Uterus (tissue), 2 donors: ENCODE measurements at regions not wholly inside any gene's neighbourhood (a gene's known extent, or its start where the extent isn't known, plus 50 kb on each side); places are given as distances from the start of the nearest gene placed in this dataset.

Experiments used
- POLR2A ChIP-seq, 2 donors: fragments of 450-650 bp; IDR thresholded peaks; one replicate each; pipeline ENCODE4 v1.6.1; 2016; ENCODE audit warnings: antibody characterized with exemption in 2 of 2, mild to moderate bottlenecking in 1 of 2, moderate library complexity in 1 of 2
- TF ChIP-seq, protein P1 (sequence below), 4 experiments: fragments of 200-600 bp in 2 of 4; fragments of 450-650 bp in 2 of 4; sonication (generic) in 2 of 4; IDR thresholded peaks; one replicate each; pipeline ENCODE4 v1.5.1; 2016 to 2019; ENCODE audit warnings: antibody characterized with exemption in 4 of 4, mild to moderate bottlenecking in 2 of 4, moderate library complexity in 1 of 4

DNA sequence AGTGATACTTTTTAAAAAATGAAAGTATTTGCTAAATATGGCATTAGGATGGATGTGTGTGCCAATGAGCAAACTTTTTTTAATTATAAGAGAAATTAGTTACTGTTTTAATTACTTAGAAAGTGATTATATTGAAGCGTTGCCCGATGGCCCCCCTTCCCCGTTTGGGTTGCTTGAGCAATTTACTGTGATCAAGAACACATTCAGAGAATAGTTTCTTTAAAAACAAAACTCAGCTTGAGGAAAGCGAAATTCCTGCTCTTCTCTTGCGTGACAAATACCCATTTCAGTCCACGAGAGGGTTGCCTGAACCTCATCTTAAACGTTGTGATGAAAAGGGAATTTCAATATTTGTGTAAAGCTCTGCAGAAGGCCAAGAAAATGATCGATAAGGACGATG is 234.1 kb downstream of the GATA3 start:
- TF ChIP-seq, protein P1, sequence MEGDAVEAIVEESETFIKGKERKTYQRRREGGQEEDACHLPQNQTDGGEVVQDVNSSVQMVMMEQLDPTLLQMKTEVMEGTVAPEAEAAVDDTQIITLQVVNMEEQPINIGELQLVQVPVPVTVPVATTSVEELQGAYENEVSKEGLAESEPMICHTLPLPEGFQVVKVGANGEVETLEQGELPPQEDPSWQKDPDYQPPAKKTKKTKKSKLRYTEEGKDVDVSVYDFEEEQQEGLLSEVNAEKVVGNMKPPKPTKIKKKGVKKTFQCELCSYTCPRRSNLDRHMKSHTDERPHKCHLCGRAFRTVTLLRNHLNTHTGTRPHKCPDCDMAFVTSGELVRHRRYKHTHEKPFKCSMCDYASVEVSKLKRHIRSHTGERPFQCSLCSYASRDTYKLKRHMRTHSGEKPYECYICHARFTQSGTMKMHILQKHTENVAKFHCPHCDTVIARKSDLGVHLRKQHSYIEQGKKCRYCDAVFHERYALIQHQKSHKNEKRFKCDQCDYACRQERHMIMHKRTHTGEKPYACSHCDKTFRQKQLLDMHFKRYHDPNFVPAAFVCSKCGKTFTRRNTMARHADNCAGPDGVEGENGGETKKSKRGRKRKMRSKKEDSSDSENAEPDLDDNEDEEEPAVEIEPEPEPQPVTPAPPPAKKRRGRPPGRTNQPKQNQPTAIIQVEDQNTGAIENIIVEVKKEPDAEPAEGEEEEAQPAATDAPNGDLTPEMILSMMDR (IDR thresholded peaks at IDR 0.05), result no peak
- no peak for TF ChIP-seq POLR2A (IDR thresholded peaks at IDR 0.05)
